Suprapubic skin (tissue), 4 donors: ENCODE measurements at regions not wholly inside any gene's neighbourhood (a gene's known extent, or its start where the extent isn't known, plus 50 kb on each side); places are given as distances from the start of the nearest gene placed in this dataset.

Experiments
- DNase-seq, 2 donors: peaks; one replicate each; pipeline ENCODE4 v3.0.0-alpha.2; 2019; ENCODE audit warnings: low spot score in 2 of 2
- H3K27ac ChIP-seq: fragments of 200-600 bp; sonication (generic); one replicate; pipeline ENCODE4 v1.5.1; 2019
- H3K27me3 ChIP-seq: fragments of 200-600 bp; sonication (generic); one replicate; pipeline ENCODE4 v1.5.1; 2019
- H3K36me3 ChIP-seq: fragments of 200-600 bp; sonication (generic); one replicate; pipeline ENCODE4 v1.5.1; 2019
- H3K4me1 ChIP-seq: fragments of 200-600 bp; sonication (generic); one replicate; pipeline ENCODE4 v1.5.1; 2019
- H3K4me3 ChIP-seq: fragments of 200-600 bp; sonication (generic); one replicate; pipeline ENCODE4 v1.5.1; 2019; ENCODE audit warnings: mild to moderate bottlenecking
- H3K9me3 ChIP-seq: fragments of 200-600 bp; sonication (generic); one replicate; pipeline ENCODE4 v1.5.1; 2019
- EP300 ChIP-seq: sonication (generic); formaldehyde crosslinking; IDR thresholded peaks from one replicate; pipeline ENCODE4 v1.6.1; 2017; ENCODE audit warnings: antibody characterized with exemption
- POLR2A ChIP-seq, 2 donors: fragments of 450-650 bp; IDR thresholded peaks; one replicate each; pipeline ENCODE4 v1.6.1; 2017; ENCODE audit warnings: antibody characterized with exemption in 2 of 2, mild to moderate bottlenecking in 2 of 2, moderate library complexity in 2 of 2
- POLR2AphosphoS5 ChIP-seq, 3 donors: sonication (generic); formaldehyde crosslinking; IDR thresholded peaks; one replicate each; pipeline ENCODE4 v1.6.1; 2017; ENCODE audit warnings: antibody characterized with exemption in 3 of 3
- WGBS: methylation state at CpG from one replicate; pipeline ENCODE4 v1.1.5; 2018; 5-methylcytosine and 5-hydroxymethylcytosine counted together
- TF ChIP-seq, protein P1 (sequence below), 2 donors: fragments of 200-600 bp in 1 of 2; fragments of 450-650 bp in 1 of 2; sonication (generic) in 1 of 2; IDR thresholded peaks; one replicate each; pipeline ENCODE4 v1.5.1; 2016 to 2019; ENCODE audit warnings: antibody characterized with exemption in 2 of 2, mild to moderate bottlenecking in 1 of 2, moderate library complexity in 1 of 2

DNA sequence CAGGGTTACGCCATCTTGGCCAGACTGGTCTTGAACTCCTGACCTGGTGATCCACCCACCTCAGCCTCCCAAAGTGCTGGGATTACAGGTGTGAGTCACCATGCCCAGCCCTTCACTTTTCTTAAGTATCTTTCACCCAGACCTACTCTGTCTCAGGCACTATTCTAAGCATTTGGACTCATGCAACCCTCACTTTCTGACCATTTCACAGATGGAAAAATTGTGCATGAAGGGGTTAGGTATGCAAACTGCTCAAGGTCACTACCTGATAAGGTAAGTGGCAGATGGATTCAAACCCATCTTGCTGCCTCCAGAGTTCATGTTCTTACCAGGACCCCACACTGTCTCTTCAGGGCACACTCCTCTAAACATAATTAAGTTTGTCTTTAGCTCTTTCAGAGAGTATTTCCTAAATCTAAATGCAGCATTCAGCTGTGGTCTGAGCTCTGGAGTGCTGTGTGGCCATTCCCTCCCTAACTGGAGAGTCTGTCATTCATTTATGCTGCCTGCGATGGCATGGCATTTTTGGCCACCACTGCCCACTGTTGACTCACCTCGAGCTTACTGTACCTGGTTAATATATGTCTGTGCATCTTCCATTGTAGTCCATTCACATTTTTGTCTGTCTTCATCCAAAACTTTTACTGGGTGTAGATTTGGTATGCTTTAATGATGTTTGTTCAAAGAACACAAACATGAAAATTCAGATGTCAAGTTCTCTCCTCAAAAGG is 88.4 kb downstream of the CCDC71L start:
- TF ChIP-seq, protein P1, sequence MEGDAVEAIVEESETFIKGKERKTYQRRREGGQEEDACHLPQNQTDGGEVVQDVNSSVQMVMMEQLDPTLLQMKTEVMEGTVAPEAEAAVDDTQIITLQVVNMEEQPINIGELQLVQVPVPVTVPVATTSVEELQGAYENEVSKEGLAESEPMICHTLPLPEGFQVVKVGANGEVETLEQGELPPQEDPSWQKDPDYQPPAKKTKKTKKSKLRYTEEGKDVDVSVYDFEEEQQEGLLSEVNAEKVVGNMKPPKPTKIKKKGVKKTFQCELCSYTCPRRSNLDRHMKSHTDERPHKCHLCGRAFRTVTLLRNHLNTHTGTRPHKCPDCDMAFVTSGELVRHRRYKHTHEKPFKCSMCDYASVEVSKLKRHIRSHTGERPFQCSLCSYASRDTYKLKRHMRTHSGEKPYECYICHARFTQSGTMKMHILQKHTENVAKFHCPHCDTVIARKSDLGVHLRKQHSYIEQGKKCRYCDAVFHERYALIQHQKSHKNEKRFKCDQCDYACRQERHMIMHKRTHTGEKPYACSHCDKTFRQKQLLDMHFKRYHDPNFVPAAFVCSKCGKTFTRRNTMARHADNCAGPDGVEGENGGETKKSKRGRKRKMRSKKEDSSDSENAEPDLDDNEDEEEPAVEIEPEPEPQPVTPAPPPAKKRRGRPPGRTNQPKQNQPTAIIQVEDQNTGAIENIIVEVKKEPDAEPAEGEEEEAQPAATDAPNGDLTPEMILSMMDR (IDR thresholded peaks at IDR 0.05) = no peak
- TF ChIP-seq POLR2AphosphoS5 (IDR thresholded peaks at IDR 0.05) (no peak), EP300 (no peak), POLR2A (IDR thresholded peaks at IDR 0.05) (no peak)
- 86% methylated on average over 3 of the region's 3 CpGs for WGBS
- Histone ChIP-seq H3K4me3 (no peak overlapping the region), H3K27ac (no peak overlapping the region), H3K36me3 (no peaks in the 10 kb centered on the region), H3K27me3 (no peaks in the 10 kb centered on the region), H3K9me3 (no peaks in the 10 kb centered on the region), H3K4me1 (peaks cover 12% of the 10 kb centered on the region)
- no peak for DNase-seq

DNA sequence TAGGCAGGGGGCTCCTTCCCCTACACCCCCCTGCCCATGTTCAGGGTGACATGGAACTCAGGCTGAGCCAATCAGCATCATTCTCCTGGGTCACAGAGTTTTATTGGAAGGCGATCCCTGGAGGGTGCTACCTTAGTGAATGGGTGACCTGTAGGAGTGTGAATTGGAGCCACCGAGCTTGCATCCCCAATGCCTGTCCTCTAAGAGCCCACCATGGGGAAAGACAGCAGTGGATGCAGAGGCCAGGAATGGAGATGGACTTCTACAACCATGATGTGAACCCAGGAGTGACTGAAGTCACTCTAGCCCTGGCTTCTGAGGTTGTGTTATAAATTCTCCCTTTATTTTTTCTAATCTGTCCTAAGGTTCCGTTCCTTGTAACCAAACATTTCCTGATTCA is 89.4 kb downstream of the CCDC71L start:
- Histone ChIP-seq H3K27me3 (no peaks in the 10 kb centered on the region), H3K9me3 (no peaks in the 10 kb centered on the region), H3K4me1 (peaks cover 12% of the 10 kb centered on the region), H3K27ac (no peak overlapping the region), H3K4me3 (no peak overlapping the region), H3K36me3 (no peaks in the 10 kb centered on the region)
- WGBS = 84% methylated on average over 3 of the region's 3 CpGs
- no peak for TF ChIP-seq POLR2A (IDR thresholded peaks at IDR 0.05)
- no peak for TF ChIP-seq POLR2AphosphoS5 (IDR thresholded peaks at IDR 0.05)
- TF ChIP-seq, protein P1 (IDR thresholded peaks at IDR 0.05) = no peak
- TF ChIP-seq EP300 = no peak
- no peak for DNase-seq

DNA sequence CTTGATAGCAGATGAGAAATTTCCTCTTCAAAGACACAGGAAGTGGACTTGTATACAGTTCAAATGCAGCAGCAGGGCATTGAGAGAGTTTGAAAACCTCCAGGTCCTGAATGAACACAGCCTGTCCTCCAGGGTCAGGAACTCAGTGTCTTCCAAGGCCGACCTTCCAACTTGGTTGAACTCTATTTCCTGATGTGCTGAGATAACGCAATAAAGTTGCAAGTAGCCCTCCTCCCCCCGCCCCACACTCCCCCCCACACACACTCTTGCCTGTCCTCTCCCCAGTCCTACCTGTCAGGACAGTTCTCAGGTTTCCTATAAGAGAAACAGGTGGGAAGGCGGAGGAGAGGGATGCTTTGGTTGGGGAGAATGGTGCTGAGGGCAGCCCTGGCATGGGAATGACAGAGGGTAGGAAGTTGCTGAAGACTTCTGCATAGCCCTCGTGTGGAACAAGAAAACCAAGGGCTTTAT is 90.0 kb downstream of the CCDC71L start:
- DNase-seq = no peak
- TF ChIP-seq EP300 (no peak), POLR2AphosphoS5 (IDR thresholded peaks at IDR 0.05) (no peak), POLR2A (IDR thresholded peaks at IDR 0.05) (no peak)
- TF ChIP-seq, protein P1 (IDR thresholded peaks at IDR 0.05) = no peak
- WGBS = 59% methylated on average over 5 of the region's 5 CpGs
- Histone ChIP-seq H3K4me1 (peaks cover 12% of the 10 kb centered on the region), H3K4me3 (no peak overlapping the region), H3K36me3 (no peaks in the 10 kb centered on the region), H3K27me3 (no peaks in the 10 kb centered on the region), H3K27ac (no peak overlapping the region), H3K9me3 (no peaks in the 10 kb centered on the region)

DNA sequence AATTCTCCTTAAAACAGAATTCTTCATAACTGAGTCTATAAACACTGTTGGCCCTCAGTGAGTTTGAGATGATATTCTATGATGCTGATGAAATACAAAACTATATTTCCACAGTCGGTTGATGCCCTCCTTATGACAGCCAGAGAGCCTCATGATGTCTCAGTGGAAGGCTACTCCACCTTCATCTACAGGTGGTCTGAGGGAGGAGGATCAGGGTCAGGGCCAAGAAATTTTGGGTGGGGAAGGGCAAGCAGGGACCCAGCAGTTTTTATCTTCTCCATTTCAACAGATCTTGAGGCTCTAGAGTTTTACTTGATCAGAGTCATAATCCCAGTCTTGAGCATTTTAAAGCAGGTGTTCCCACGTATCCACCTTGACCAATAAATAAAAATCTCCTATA is 90.8 kb downstream of the CCDC71L start:
- H3K4me1 ChIP-seq = peaks cover 12% of the 10 kb centered on the region
- no peak overlapping the region for H3K27ac ChIP-seq
- no peaks in the 10 kb centered on the region for H3K9me3 ChIP-seq
- no peaks in the 10 kb centered on the region for H3K27me3 ChIP-seq
- DNase-seq = no peak
- H3K36me3 ChIP-seq = no peaks in the 10 kb centered on the region
- no peak overlapping the region for H3K4me3 ChIP-seq
- TF ChIP-seq POLR2AphosphoS5 (IDR thresholded peaks at IDR 0.05) (no peak), POLR2A (IDR thresholded peaks at IDR 0.05) (no peak), EP300 (no peak)
- TF ChIP-seq, protein P1 (IDR thresholded peaks at IDR 0.05) = no peak
- 95% methylated on average over 2 of the region's 2 CpGs for WGBS

DNA sequence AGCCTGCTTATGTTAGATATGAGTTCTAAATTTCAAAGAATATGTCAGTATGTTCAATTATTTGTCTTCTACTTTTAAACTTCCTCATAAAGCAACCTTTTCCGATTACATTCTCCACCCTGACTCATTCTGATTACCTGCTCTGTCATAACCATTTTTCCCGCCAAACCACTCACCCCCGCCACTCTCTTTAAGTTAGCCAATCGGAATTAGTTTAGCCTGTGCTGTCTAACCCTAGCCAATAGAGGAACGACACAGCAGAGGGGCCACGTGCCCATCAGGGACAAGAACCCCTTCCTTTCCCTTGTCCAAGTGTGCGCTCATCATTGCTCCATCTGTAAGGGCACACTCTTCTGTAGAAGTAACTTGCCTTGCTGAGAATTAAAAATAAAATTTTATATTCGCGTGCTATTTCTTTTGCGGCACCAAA is 91.4 kb downstream of the CCDC71L start:
- 89% methylated on average over 10 of the region's 10 CpGs for WGBS
- no peak for DNase-seq
- TF ChIP-seq, protein P1 (IDR thresholded peaks at IDR 0.05) = no peak
- TF ChIP-seq EP300 = no peak
- no peak for TF ChIP-seq POLR2AphosphoS5 (IDR thresholded peaks at IDR 0.05)
- TF ChIP-seq POLR2A (IDR thresholded peaks at IDR 0.05) = no peak
- H3K27me3 ChIP-seq = no peaks in the 10 kb centered on the region
- H3K36me3 ChIP-seq = no peaks in the 10 kb centered on the region
- H3K9me3 ChIP-seq = no peaks in the 10 kb centered on the region
- peaks cover 12% of the 10 kb centered on the region for H3K4me1 ChIP-seq
- no peak overlapping the region for H3K27ac ChIP-seq
- no peak overlapping the region for H3K4me3 ChIP-seq
